HL-60 (cell line): ENCODE measurements at regions not wholly inside any gene's neighbourhood (a gene's known extent, or its start where the extent isn't known, plus 50 kb on each side); places are given as distances from the start of the nearest gene placed in this dataset.

Experiments
- DNase-seq, 2 experiments: peaks; one replicate each; pipeline ENCODE4 v3.0.0-alpha.2; 2010 to 2020; ENCODE audit warnings: low read depth in 1 of 2, low spot score in 1 of 2
- H3K27ac ChIP-seq: fragments of 250-450 bp; sonication (Bioruptor Pico); replicated peaks from 2 replicates; pipeline ENCODE4 v1.5.1; 2020; ENCODE audit warnings: mild to moderate bottlenecking, moderate library complexity
- H3K27me3 ChIP-seq: fragments of 250-450 bp; sonication (Bioruptor Pico); 2 replicates; pipeline ENCODE4 v1.5.1; 2021; ENCODE audit warnings: mild to moderate bottlenecking, moderate library complexity; ENCODE audit not compliant: insufficient read depth, poor library complexity, severe bottlenecking
- H3K4me3 ChIP-seq: replicated peaks from 2 replicates; pipeline ENCODE4 v1.5.1; 2011; ENCODE audit warnings: mild to moderate bottlenecking, control low read depth, low read length; ENCODE audit not compliant: insufficient read depth
- GABPA ChIP-seq: IDR thresholded peaks from 2 replicates; pipeline ENCODE4 v1.6.1; 2012; ENCODE audit warnings: low read depth
- POLR2AphosphoS5 ChIP-seq: IDR thresholded peaks from 2 replicates; pipeline ENCODE4 v1.6.1; 2012; ENCODE audit warnings: low read depth
- REST ChIP-seq: IDR thresholded peaks from 2 replicates; pipeline ENCODE4 v1.6.1; 2012; ENCODE audit warnings: low read depth; ENCODE audit not compliant: insufficient replicate concordance
- SPI1 ChIP-seq: IDR thresholded peaks from 2 replicates; pipeline ENCODE4 v1.6.1; 2012; ENCODE audit warnings: low read depth, mild to moderate bottlenecking, borderline replicate concordance
- TF ChIP-seq, protein P1 (sequence below): IDR thresholded peaks from one replicate; pipeline ENCODE4 v1.5.1; 2011; ENCODE audit warnings: low read length, control low read depth, inconsistent platforms; ENCODE audit not compliant: insufficient read depth

DNA sequence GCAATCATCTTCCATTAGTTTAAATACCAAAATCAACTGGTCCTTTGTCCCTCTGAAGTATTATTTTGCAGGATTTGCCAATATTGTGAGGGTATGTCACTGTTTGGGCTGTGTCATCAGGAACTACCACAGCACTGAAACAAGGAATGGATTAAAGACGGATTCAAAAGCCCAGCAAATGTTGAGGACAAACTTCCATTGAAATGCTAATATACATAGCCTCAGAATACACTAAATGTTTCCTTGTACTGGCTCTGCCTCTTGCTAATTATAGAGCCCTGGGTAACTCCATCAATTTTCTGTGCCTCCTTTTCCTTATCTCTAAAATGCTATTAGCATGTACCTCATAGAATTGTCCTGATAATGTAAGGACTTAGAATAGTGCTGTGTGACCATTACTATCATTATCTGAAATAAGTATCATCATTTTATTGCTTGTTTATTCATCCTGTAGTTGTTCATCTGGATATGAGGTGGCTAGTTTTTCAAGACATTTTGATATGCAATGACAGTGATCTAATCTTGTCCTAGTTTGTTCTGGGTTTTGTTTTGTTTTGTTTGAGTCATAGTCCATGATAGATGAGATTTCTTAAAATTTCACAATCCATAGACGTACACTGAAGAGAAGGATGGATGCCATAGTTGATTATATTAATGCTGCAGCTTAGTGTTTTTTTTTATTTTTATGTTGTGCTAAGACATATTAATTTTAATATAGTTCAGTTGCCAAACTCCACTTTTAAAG, 333.4 kb upstream of the KCNH7 start:
- no peak overlapping the region for H3K27ac ChIP-seq
- TF ChIP-seq GABPA (no peak), SPI1 (no peak), REST (no peak), POLR2AphosphoS5 (no peak)
- TF ChIP-seq, protein P1, sequence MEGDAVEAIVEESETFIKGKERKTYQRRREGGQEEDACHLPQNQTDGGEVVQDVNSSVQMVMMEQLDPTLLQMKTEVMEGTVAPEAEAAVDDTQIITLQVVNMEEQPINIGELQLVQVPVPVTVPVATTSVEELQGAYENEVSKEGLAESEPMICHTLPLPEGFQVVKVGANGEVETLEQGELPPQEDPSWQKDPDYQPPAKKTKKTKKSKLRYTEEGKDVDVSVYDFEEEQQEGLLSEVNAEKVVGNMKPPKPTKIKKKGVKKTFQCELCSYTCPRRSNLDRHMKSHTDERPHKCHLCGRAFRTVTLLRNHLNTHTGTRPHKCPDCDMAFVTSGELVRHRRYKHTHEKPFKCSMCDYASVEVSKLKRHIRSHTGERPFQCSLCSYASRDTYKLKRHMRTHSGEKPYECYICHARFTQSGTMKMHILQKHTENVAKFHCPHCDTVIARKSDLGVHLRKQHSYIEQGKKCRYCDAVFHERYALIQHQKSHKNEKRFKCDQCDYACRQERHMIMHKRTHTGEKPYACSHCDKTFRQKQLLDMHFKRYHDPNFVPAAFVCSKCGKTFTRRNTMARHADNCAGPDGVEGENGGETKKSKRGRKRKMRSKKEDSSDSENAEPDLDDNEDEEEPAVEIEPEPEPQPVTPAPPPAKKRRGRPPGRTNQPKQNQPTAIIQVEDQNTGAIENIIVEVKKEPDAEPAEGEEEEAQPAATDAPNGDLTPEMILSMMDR = no peak
- H3K27me3 ChIP-seq = no peaks in the 10 kb centered on the region
- H3K4me3 ChIP-seq = no peak overlapping the region
- DNase-seq = no peak

GRCh38 chr2:163157891-163158496, 319.4 kb upstream of the KCNH7 start:
- no peak overlapping the region for H3K27ac ChIP-seq
- H3K4me3 ChIP-seq = no peak overlapping the region
- DNase-seq = no peak
- H3K27me3 ChIP-seq = no peaks in the 10 kb centered on the region
- TF ChIP-seq POLR2AphosphoS5 = no peak
- TF ChIP-seq, protein P1 = no peak
- TF ChIP-seq REST = no peak
- TF ChIP-seq GABPA = no peak
- no peak for TF ChIP-seq SPI1

- H3K27me3 ChIP-seq = no peaks in the 10 kb centered on the region
- DNase-seq = no peak
- TF ChIP-seq, protein P1 = no peak
- TF ChIP-seq SPI1 (no peak), GABPA (no peak), REST (no peak), POLR2AphosphoS5 (no peak)
- no peak overlapping the region for H3K4me3 ChIP-seq
- no peak overlapping the region for H3K27ac ChIP-seq
These were observed 318.8 kb upstream of the KCNH7 start for GRCh38 chr2:163157411-163157810.
